HEK293T (cell line): ENCODE measurements at regions not wholly inside any gene's neighbourhood (a gene's known extent, or its start where the extent isn't known, plus 50 kb on each side); places are given as distances from the start of the nearest gene placed in this dataset.

Experiments
- CTCF ChIA-PET: fragments of 350-600 bp; formaldehyde crosslinking; extraction: SDS; loops from one replicate; lab custom pipeline; 2021; ENCODE audit warnings: antibody characterized with exemption, inconsistent platforms; lab: Yijun Ruan, JAX
- POLR2A ChIA-PET: fragments of 350-600 bp; formaldehyde crosslinking; extraction: SDS; loops from one replicate; lab custom pipeline; 2020; ENCODE audit warnings: antibody characterized with exemption, inconsistent platforms; lab: Yijun Ruan, JAX
- DNase-seq: peaks from one replicate; pipeline ENCODE4 v3.0.0; 2012; ENCODE audit warnings: mixed read lengths; ENCODE audit errors: extremely low spot score
- ARNT ChIP-seq: fragments of 450-650 bp; IDR thresholded peaks from 2 replicates; pipeline ENCODE4 v1.6.1; 2017; ENCODE audit warnings: mild to moderate bottlenecking
- BHLHE40 ChIP-seq: fragments of 450-650 bp; IDR thresholded peaks from 2 replicates; pipeline ENCODE4 v1.6.1; 2016; ENCODE audit warnings: mild to moderate bottlenecking, moderate library complexity, borderline replicate concordance
- CTBP1 ChIP-seq: fragments of 450-650 bp; IDR thresholded peaks from 2 replicates; pipeline ENCODE4 v1.6.1; 2016; ENCODE audit warnings: borderline replicate concordance
- ELF4 ChIP-seq: fragments of 450-650 bp; IDR thresholded peaks from 2 replicates; pipeline ENCODE4 v1.6.1; 2017; ENCODE audit warnings: antibody characterized with exemption
- FOXA1 ChIP-seq: fragments of 450-650 bp; IDR thresholded peaks from 2 replicates; pipeline ENCODE4 v1.6.1; 2016; ENCODE audit warnings: mild to moderate bottlenecking
- FOXK2 ChIP-seq: fragments of 450-650 bp; IDR thresholded peaks from 2 replicates; pipeline ENCODE4 v1.6.1; 2016; ENCODE audit warnings: mild to moderate bottlenecking
- FOXM1 ChIP-seq: fragments of 450-650 bp; IDR thresholded peaks from 2 replicates; pipeline ENCODE4 v1.6.1; 2017; ENCODE audit warnings: mild to moderate bottlenecking, borderline replicate concordance
- HDGF ChIP-seq: fragments of 450-650 bp; IDR thresholded peaks from 2 replicates; pipeline ENCODE4 v1.6.1; 2017; ENCODE audit warnings: antibody characterized with exemption, borderline replicate concordance
- L3MBTL2 ChIP-seq: fragments of 450-650 bp; conservative IDR thresholded peaks from 2 replicates; pipeline ENCODE4 v1.6.1; 2016; ENCODE audit warnings: mild to moderate bottlenecking
- LEF1 ChIP-seq: fragments of 450-650 bp; IDR thresholded peaks from 2 replicates; pipeline ENCODE4 v1.6.1; 2017; ENCODE audit warnings: mild to moderate bottlenecking, borderline replicate concordance
- NFRKB ChIP-seq: fragments of 450-650 bp; IDR thresholded peaks from 2 replicates; pipeline ENCODE4 v1.6.1; 2016; ENCODE audit warnings: mild to moderate bottlenecking, moderate library complexity
- PKNOX1 ChIP-seq: fragments of 450-650 bp; IDR thresholded peaks from 2 replicates; pipeline ENCODE4 v1.6.1; 2016
- SP1 ChIP-seq: fragments of 450-650 bp; IDR thresholded peaks from 2 replicates; pipeline ENCODE4 v1.6.1; 2017
- SUZ12 ChIP-seq: fragments of 450-650 bp; IDR thresholded peaks from 2 replicates; pipeline ENCODE4 v1.6.1; 2016; ENCODE audit warnings: mild to moderate bottlenecking
- TARDBP ChIP-seq: fragments of 450-650 bp; IDR thresholded peaks from 2 replicates; pipeline ENCODE4 v1.6.1; 2016
- ZNF384 ChIP-seq: fragments of 450-650 bp; IDR thresholded peaks from 2 replicates; pipeline ENCODE4 v1.6.1; 2016

- no peak for TF ChIP-seq ZNF384
- no peak for TF ChIP-seq CTBP1
- TF ChIP-seq SP1 = no peak
- no peak for TF ChIP-seq PKNOX1
- no peak for TF ChIP-seq ARNT
- no peak for TF ChIP-seq LEF1
- ChIA-PET CTCF (no interaction called here), POLR2A (interaction anchor here (1.8 kb wide), 1 partner anchor 315 kb away, joined by 5 read pairs; the partner anchor contains the start of gene KLF6)
- DNase-seq = no peak
Observed at GRCh38 chr10:3470191-3470590, 297.6 kb upstream of the PITRM1 start.

GRCh38 chr10:3469639-3470020 is 297.0 kb upstream of the PITRM1 start:
- no peak for TF ChIP-seq ZNF384
- DNase-seq = no peak
- CTCF ChIA-PET = no interaction called here
- POLR2A ChIA-PET = interaction anchor here (1.8 kb wide), 1 partner anchor 315 kb away, joined by 5 read pairs; the partner anchor contains the start of gene KLF6

GRCh38 chr10:3468919-3469638 is 296.5 kb upstream of the PITRM1 start:
- peak; percentile 22 for DNase-seq
- ChIA-PET POLR2A (interaction anchor here (1.8 kb wide), 1 partner anchor 316 kb away, joined by 5 read pairs; the partner anchor contains the start of gene KLF6), CTCF (no interaction called here)
- TF ChIP-seq PKNOX1 (peak; percentile 74), CTBP1 (peak; percentile 41; the same call in 1 of the 2 replicates), FOXA1 (no peak)

GRCh38 chr10:3467052-3467951 is 294.7 kb upstream of the PITRM1 start:
- POLR2A ChIA-PET = no interaction called here
- no peak for TF ChIP-seq HDGF
- TF ChIP-seq TARDBP = no peak
- no peak for TF ChIP-seq SUZ12
- no peak for TF ChIP-seq BHLHE40
- no peak for TF ChIP-seq FOXA1
- TF ChIP-seq CTBP1 = no peak
- TF ChIP-seq ZNF384 = no peak
- TF ChIP-seq L3MBTL2 = no peak
- TF ChIP-seq SP1 = no peak
- no peak for TF ChIP-seq FOXM1
- no peak for TF ChIP-seq ELF4
- TF ChIP-seq LEF1 = no peak
- TF ChIP-seq PKNOX1 = no peak
- no peak for TF ChIP-seq ARNT
- TF ChIP-seq NFRKB = no peak
- no peak for TF ChIP-seq FOXK2
- CTCF ChIA-PET = interaction anchor here (0.7 kb wide), 1 partner anchor 13 kb away, joined by 5 read pairs; no protein-coding TSS in a partner anchor
- DNase-seq = peak; percentile 28

- CTCF ChIA-PET = no interaction called here
- POLR2A ChIA-PET = no interaction called here
- DNase-seq = no peak
- TF ChIP-seq HDGF = no peak
- no peak for TF ChIP-seq ARNT
- TF ChIP-seq ELF4 = no peak
Observed at GRCh38 chr10:3465406-3465891, 292.9 kb upstream of the PITRM1 start.

- ChIA-PET CTCF (no interaction called here), POLR2A (no interaction called here)
- no peak for DNase-seq
- TF ChIP-seq ZNF384 (no peak), ELF4 (no peak), FOXM1 (no peak), LEF1 (no peak), FOXA1 (no peak), CTBP1 (no peak), ARNT (no peak), HDGF (no peak), SP1 (no peak), FOXK2 (no peak), L3MBTL2 (no peak), BHLHE40 (no peak)
Observed at GRCh38 chr10:3464760-3465405, 292.3 kb upstream of the PITRM1 start.
